Activated naive CD4-positive, alpha-beta T cell treated with anti-CD3 and anti-CD28 coated beads, Interleukin-2, amount 50 U/mL, for 72 hours (primary cell): ENCODE measurements at regions not wholly inside any gene's neighbourhood (a gene's known extent, or its start where the extent isn't known, plus 50 kb on each side); places are given as distances from the start of the nearest gene placed in this dataset.
A peak's percentile ranks its signal among the peaks of the same experiment; 100 is the strongest.
"Not testable (repeated sequence)": the region's sequence is repeated elsewhere in the genome, so short reads cannot be mapped to it uniquely, and the experiment has no call there.

Experiments
- ATAC-seq, 2 donors: fragments of 150-1000 bp; cut with Tn5 transposase; 2 replicates each; pipeline ENCODE4 v1.10.0; 2021; ENCODE audit warnings: mild to moderate bottlenecking in 2 of 2, moderate library complexity in 2 of 2
- DNase-seq, 2 donors: peaks; one replicate each; pipeline ENCODE4 v3.0.0; 2021 to 2022; ENCODE audit warnings: low spot score in 2 of 2
- H3K27ac Mint-ChIP-seq, 2 donors: one replicate each; pipeline ENCODE4 v1.8.0; 2022; ENCODE audit warnings: mild to moderate bottlenecking in 2 of 2, mixed read lengths in 2 of 2
- H3K36me3 Mint-ChIP-seq, 2 donors: one replicate each; pipeline ENCODE4 v1.8.0; 2022; ENCODE audit warnings: mixed read lengths in 2 of 2
- H3K9me3 Mint-ChIP-seq, 2 donors: one replicate each; pipeline ENCODE4 v1.8.0; 2022; ENCODE audit warnings: mixed read lengths in 2 of 2

DNA sequence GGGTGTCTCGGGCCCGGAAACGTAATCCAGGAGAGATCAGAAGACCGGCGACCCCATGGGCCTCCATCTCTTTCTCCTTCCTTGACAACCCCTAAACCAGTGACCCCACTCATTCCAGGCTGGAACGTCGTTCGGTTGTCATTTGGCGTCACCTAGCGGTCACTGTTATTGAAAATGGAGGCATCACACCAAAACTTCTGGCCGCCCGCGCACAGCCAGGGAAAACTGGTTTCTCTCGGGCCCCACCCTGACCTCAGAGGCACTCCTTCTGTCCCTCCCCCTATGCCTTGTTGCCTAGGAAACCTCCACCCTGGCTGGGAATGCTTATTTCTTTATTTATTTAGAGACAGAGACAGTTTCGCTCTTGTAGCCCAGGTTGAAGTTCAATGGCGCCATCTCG is 2327.3 kb upstream of the TPTE start:
- H3K36me3 Mint-ChIP-seq, H3K9me3 Mint-ChIP-seq, DNase-seq, H3K27ac Mint-ChIP-seq: not testable (repeated sequence)
- peak; percentile 56 to 75 for ATAC-seq

DNA sequence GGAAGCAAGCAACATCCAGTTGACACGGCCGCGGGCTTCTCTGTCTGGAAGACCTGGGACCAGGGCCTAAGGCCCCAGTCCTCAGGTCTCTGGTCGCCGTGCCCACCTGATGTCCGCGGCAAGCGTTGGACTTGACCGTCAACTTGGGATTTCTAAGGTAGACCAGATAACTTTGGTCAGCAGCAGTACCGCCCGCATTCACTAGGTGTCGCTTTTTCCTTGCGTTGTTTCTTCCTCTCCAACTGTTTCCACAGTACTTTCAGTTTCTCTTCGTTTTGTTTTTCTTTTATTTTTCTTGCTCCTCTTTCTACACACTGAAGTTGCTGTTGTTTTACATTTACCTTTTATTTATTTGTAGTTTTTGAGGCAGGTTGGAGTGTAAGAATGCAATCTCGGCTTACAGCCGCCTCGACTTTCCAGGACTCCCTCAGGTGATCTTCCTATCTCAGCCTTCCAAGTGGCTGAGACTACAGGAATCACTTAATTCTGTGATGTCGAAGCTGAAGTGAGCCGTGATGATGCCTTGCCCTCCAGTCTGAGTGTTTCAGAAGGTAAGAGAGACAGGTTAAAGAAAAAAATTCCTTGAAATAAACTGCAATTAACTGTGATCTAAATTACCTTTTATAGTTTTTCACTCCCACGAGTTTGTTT is 2323.9 kb upstream of the TPTE start:
- not testable (repeated sequence) for H3K9me3 Mint-ChIP-seq, H3K36me3 Mint-ChIP-seq, DNase-seq, H3K27ac Mint-ChIP-seq
- ATAC-seq: peak; percentile 62 to 78

DNA sequence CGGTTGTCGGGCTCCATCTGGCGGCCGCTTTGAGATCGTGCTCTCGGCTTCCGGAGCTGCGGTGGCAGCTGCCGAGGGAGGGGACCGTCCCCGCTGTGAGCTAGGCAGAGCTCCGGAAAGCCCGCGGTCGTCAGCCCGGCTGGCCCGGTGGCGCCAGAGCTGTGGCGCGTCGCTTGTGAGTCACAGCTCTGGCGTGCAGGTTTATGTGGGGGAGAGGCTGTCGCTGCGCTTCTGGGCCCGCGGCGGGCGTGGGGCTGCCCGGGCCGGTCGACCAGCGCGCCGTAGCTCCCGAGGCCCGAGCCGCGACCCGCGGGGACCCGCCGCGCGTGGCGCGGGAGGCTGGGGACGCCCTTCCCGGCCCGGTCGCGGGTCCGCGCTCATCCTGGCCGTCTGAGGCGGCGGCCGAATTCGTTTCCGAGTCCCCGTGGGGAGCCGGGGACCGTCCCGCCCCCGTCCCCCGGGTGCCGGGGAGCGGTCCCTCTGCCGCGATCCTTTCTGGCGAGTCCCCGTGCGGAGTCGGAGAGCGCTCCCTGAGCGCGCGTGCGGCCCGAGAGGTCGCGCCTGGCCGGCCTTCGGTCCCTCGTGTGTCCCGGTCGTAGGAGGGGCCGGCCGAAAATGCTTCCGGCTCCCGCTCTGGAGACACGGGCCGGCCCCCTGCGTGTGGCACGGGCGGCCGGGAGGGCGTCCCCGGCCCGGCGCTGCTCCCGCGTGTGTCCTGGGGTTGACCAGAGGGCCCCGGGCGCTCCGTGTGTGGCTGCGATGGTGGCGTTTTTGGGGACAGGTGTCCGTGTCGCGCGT is 2316.1 kb upstream of the TPTE start:
- not testable (repeated sequence) for H3K9me3 Mint-ChIP-seq, H3K27ac Mint-ChIP-seq, H3K36me3 Mint-ChIP-seq, DNase-seq
- peak in 1 of 2 donors; percentile 98 for ATAC-seq

DNA sequence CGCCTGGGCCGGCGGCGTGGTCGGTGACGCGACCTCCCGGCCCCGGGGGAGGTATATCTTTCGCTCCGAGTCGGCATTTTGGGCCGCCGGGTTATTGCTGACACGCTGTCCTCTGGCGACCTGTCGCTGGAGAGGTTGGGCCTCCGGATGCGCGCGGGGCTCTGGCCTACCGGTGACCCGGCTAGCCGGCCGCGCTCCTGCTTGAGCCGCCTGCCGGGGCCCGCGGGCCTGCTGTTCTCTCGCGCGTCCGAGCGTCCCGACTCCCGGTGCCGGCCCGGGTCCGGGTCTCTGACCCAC is 2315.5 kb upstream of the TPTE start:
- DNase-seq, ATAC-seq, H3K27ac Mint-ChIP-seq, H3K9me3 Mint-ChIP-seq, H3K36me3 Mint-ChIP-seq: not testable (repeated sequence)

DNA sequence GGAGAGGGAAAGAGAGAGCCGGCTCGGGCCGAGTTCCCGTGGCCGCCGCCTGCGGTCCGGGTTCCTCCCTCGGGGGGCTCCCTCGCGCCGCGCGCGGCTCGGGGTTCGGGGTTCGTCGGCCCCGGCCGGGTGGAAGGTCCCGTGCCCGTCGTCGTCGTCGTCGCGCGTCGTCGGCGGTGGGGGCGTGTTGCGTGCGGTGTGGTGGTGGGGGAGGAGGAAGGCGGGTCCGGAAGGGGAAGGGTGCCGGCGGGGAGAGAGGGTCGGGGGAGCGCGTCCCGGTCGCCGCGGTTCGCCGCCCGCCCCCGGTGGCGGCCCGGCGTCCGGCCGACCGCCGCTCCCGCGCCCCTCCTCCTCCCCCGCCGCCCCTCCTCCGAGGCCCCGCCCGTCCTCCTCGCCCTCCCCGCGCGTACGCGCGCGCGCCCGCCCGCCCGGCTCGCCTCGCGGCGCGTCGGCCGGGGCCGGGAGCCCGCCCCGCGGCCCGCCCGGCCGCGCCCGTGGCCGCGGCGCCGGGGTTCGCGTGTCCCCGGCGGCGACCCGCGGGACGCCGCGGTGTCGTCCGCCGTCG is 2308.3 kb upstream of the TPTE start:
- H3K36me3 Mint-ChIP-seq, H3K9me3 Mint-ChIP-seq, H3K27ac Mint-ChIP-seq: not testable (repeated sequence)
- peak in 1 of 2 donors; percentile 92 for DNase-seq
- ATAC-seq: peak; percentile 22 to 26

DNA sequence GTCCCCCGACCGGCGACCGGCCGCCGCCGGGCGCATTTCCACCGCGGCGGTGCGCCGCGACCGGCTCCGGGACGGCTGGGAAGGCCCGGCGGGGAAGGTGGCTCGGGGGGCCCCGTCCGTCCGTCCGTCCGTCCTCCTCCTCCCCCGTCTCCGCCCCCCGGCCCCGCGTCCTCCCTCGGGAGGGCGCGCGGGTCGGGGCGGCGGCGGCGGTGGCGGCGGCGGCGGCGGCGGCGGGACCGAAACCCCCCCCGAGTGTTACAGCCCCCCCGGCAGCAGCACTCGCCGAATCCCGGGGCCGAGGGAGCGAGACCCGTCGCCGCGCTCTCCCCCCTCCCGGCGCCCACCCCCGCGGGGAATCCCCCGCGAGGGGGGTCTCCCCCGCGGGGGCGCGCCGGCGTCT is 2306.8 kb upstream of the TPTE start:
- DNase-seq, ATAC-seq, H3K27ac Mint-ChIP-seq, H3K36me3 Mint-ChIP-seq, H3K9me3 Mint-ChIP-seq: not testable (repeated sequence)

DNA sequence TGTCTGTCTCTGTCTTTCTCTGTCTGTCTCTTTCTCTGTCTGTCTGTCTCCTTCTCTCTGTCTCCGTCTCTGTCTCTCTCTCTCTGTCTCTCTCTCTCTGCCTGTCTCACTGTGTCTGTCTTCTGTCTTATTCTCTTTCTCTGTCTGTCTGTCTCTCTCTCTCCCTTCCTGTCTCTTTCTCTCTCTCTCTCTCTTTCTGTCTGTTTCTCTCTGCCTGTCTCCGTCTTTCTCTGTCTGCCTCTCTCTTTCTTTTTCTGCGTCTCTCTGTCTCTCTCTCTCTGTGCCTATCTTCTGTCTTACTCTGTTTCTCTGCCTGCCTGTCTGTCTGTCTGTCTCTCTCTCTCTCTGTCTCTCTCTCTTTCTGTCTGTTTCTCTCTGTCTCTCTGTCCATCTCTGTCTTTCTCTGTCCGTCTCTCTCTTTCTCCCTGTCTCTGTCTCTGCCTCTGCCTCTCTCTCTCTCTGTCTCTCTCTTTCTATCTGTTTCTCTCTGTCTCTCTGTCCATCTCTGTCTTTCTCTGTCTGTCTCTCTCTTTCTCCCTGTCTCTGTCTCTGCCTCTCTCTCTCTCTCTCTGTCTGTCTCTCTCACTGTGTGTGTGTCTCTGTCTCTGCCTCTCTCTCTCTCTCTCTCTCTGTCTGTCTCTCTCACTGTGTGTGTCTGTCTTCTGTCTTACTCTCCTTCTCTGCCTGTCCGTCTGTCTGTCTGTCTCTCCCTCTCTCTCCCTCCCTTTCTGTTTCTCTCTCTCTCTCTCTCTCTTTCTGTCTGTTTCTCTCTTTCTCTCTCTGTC is 2291.8 kb upstream of the TPTE start:
- ATAC-seq: peak in 1 of 2 donors; percentile 31
- H3K9me3 Mint-ChIP-seq, DNase-seq: not testable (repeated sequence)
- Mint-ChIP-seq H3K27ac (peak overlapping the region; percentile 10 to 40), H3K36me3 (peaks cover 0 to 18% of the 10 kb centered on the region in 2 donors)

DNA sequence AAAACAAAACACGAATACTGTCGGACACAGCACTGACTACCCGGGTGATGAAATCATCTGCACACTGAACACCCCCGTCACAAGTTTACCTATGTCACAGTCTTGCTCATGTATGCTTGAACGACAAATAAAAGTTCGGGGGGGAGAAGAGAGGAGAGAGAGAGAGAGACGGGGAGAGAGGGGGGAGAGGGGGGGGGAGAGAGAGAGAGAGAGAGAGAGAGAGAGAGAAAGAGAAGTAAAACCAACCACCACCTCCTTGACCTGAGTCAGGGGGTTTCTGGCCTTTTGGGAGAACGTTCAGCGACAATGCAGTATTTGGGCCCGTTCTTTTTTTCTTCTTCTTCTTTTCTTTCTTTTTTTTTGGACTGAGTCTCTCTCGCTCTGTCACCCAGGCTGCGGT is 2290.1 kb upstream of the TPTE start:
- not testable (repeated sequence) for H3K9me3 Mint-ChIP-seq

DNA sequence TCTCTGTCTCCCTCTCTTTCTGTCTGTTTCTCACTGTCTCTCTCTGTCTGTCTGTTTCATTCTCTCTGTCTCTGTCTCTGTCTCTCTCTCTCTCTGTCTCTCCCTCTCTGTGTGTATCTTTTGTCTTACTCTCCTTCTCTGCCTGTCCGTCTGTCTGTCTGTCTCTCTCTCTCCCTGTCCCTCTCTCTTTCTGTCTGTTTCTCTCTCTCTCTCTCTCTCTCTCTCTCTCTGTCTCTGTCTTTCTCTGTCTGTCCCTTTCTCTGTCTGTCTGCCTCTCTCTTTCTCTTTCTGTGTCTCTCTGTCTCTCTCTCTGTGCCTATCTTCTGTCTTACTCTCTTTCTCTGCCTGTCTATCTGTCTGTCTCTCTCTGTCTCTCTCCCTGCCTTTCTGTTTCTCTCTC is 2288.4 kb upstream of the TPTE start:
- not testable (repeated sequence) for ATAC-seq, H3K9me3 Mint-ChIP-seq
- Mint-ChIP-seq H3K27ac (peak overlapping the region in 1 of 2 donors; percentile 8), H3K36me3 (peaks cover 0 to 18% of the 10 kb centered on the region in 2 donors)
- peak; percentile 35 to 56 for DNase-seq

More for the DNA sequence above, 2290.1 kb upstream of the TPTE start:
- H3K36me3 Mint-ChIP-seq: peaks cover 0 to 18% of the 10 kb centered on the region in 2 donors
- ATAC-seq, DNase-seq, H3K27ac Mint-ChIP-seq: not testable (repeated sequence)

DNA sequence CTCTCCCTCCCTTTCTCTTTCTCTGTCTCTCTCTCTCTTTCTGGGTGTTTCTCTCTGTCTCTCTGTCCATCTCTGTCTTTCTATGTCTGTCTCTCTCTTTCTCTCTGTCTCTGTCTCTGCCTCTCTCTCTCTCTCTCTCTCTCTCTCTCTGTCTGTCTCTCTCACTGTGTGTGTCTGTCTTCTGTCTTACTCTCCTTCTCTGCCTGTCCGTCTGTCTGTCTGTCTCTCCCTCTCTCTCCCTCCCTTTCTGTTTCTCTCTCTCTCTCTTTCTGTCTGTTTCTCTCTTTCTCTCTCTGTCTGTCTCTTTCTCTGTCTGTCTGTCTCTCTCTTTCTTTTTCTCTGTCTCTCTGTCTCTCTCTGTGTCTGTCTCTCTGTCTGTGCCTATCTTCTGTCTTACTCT is 2287.3 kb upstream of the TPTE start:
- H3K9me3 Mint-ChIP-seq, ATAC-seq, H3K27ac Mint-ChIP-seq: not testable (repeated sequence)
- peak in 1 of 2 donors; percentile 35 for DNase-seq
- peaks cover 0 to 12% of the 10 kb centered on the region in 2 donors for H3K36me3 Mint-ChIP-seq

DNA sequence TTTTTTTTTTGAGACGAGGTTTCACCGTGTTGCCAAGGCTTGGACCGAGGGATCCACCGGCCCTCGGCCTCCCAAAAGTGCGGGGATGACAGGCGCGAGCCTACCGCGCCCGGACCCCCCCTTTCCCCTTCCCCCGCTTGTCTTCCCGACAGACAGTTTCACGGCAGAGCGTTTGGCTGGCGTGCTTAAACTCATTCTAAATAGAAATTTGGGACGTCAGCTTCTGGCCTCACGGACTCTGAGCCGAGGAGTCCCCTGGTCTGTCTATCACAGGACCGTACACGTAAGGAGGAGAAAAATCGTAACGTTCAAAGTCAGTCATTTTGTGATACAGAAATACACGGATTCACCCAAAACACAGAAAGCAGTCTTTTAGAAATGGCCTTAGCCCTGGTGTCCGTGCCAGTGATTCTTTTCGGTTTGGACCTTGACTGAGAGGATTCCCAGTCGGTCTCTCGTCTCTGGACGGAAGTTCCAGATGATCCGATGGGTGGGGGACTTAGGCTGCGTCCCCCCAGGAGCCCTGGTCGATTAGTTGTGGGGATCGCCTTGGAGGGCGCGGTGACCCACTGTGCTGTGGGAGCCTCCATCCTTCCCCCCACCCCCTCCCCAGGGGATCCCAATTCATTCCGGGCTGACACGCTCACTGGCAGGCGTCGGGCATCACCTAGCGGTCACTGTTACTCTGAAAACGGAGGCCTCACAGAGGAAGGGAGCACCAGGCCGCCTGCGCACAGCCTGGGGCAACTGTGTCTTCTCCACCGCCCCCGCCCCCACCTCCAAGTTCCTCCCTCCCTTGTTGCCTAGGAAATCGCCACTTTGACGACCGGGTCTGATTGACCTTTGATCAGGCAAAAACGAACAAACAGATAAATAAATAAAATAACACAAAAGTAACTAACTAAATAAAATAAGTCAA is 2276.4 kb upstream of the TPTE start:
- DNase-seq, H3K27ac Mint-ChIP-seq, H3K36me3 Mint-ChIP-seq: not testable (repeated sequence)

DNA sequence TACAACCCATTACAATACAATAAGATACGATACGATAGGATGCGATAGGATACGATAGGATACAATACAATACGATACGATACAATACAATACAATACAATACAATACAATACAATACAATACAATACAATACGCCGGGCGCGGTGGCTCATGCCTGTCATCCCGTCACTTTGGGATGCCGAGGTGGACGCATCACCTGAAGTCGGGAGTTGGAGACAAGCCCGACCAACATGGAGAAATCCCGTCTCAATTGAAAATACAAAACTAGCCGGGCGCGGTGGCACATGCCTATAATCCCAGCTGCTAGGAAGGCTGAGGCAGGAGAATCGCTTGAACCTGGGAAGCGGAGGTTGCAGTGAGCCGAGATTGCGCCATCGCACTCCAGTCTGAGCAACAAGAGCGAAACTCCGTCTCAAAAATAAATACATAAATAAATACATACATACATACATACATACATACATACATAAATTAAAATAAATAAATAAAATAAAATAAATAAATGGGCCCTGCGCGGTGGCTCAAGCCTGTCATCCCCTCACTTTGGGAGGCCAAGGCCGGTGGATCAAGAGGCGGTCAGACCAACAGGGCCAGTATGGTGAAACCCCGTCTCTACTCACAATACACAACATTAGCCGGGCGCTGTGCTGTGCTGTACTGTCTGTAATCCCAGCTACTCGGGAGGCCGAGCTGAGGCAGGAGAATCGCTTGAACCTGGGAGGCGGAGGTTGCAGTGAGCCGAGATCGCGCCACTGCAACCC is 2275.6 kb upstream of the TPTE start:
- not testable (repeated sequence) for DNase-seq, H3K36me3 Mint-ChIP-seq, H3K9me3 Mint-ChIP-seq, H3K27ac Mint-ChIP-seq
- ATAC-seq: peak; percentile 79 to 81

More for the DNA sequence above, 2276.4 kb upstream of the TPTE start:
- peak; percentile 43 to 49 for ATAC-seq
- H3K9me3 Mint-ChIP-seq: not testable (repeated sequence)

DNA sequence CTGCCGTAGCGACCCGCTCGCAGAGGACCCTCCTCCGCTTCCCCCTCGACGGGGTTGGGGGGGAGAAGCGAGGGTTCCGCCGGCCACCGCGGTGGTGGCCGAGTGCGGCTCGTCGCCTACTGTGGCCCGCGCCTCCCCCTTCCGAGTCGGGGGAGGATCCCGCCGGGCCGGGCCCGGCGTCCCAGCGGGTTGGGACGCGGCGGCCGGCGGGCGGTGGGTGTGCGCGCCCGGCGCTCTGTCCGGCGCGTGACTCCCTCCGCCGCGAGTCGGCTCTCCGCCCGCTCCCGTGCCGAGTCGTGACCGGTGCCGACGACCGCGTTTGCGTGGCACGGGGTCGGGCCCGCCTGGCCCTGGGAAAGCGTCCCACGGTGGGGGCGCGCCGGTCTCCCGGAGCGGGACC is 2269.7 kb upstream of the TPTE start:
- ATAC-seq, H3K36me3 Mint-ChIP-seq, H3K9me3 Mint-ChIP-seq, H3K27ac Mint-ChIP-seq, DNase-seq: not testable (repeated sequence)

DNA sequence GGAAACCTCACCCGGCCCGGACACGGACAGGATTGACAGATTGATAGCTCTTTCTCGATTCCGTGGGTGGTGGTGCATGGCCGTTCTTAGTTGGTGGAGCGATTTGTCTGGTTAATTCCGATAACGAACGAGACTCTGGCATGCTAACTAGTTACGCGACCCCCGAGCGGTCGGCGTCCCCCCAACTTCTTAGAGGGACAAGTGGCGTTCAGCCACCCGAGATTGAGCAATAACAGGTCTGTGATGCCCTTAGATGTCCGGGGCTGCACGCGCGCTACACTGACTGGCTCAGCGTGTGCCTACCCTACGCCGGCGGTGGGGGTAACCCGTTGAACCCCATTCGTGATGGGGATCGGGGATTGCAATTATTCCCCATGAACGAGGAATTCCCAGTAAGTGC is 2266.3 kb upstream of the TPTE start:
- H3K36me3 Mint-ChIP-seq, ATAC-seq, H3K9me3 Mint-ChIP-seq, H3K27ac Mint-ChIP-seq: not testable (repeated sequence)
- DNase-seq: peak; percentile 19 to 57

DNA sequence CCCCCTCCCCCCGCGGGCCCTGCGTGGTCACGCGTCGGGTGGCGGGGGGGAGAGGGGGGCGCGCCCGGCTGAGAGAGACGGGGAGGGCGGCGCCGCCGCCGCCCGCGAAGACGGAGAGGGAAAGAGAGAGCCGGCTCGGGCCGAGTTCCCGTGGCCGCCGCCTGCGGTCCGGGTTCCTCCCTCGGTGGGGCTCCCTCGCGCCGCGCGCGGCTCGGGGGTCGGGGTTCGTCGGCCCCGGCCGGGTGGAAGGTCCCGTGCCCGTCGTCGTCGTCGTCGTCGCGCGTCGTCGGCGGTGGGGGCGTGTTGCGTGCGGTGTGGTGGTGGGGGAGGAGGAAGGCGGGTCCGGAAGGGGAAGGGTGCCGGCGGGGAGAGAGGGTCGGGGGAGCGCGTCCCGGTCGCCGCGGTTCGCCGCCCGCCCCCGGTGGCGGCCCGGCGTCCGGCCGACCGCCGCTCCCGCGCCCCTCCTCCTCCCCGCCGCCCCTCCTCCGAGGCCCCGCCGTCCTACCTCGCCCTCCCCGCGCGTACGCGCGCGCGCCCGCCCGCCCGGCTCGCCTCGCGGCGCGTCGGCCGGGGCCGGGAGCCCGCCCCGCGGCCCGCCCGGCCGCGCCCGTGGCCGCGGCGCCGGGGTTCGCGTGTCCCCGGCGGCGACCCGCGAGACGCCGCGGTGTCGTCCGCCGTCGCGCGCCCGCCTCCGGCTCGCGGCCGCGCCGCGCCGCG is 2264.1 kb upstream of the TPTE start:
- not testable (repeated sequence) for H3K9me3 Mint-ChIP-seq, H3K36me3 Mint-ChIP-seq, ATAC-seq, H3K27ac Mint-ChIP-seq
- DNase-seq: peak; percentile 28 to 59
